Activated naive CD8-positive, alpha-beta T cell treated with anti-CD3 and anti-CD28 coated beads, Interleukin-2, amount 50 U/mL, for 24 hours (primary cell): ENCODE measurements at regions not wholly inside any gene's neighbourhood (a gene's known extent, or its start where the extent isn't known, plus 50 kb on each side); places are given as distances from the start of the nearest gene placed in this dataset.

ENCODE experiments used
- ATAC-seq: fragments of 150-1000 bp; cut with Tn5 transposase; one replicate; pipeline ENCODE4 v1.10.0; 2021
- DNase-seq: peaks from one replicate; pipeline ENCODE4 v3.0.0; 2021
- H3K27ac Mint-ChIP-seq: one replicate; pipeline ENCODE4 v1.8.0; 2021; ENCODE audit warnings: mild to moderate bottlenecking, mixed read lengths
- H3K27me3 Mint-ChIP-seq: one replicate; pipeline ENCODE4 v1.8.0; 2021; ENCODE audit warnings: mixed read lengths
- H3K36me3 Mint-ChIP-seq: one replicate; pipeline ENCODE4 v1.8.0; 2021; ENCODE audit warnings: low read depth, mixed read lengths
- H3K4me1 Mint-ChIP-seq: one replicate; pipeline ENCODE4 v1.8.0; 2021; ENCODE audit warnings: mixed read lengths
- H3K4me3 Mint-ChIP-seq: one replicate; pipeline ENCODE4 v1.8.0; 2021; ENCODE audit warnings: mild to moderate bottlenecking, moderate library complexity, mixed read lengths
- H3K9me3 Mint-ChIP-seq: one replicate; pipeline ENCODE4 v1.8.0; 2021; ENCODE audit warnings: mixed read lengths

DNA sequence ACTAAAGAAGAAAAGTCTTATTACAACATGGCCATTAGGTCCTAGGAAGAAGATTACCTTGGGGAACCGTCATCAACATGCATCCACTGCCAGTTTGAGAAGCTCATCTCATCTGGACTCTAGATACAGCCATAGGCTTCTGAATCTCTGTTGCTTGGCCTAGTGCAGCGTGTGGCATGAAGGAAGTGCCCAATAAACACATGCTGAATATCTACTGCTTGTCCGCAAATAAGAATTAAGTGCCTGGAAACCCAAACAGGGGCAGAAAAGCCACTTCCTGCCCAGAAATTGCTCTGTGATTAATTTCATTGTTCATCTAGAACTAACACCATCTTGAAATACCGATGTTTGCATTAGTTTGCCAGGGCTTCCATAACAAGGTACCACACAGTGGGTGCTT is 241.1 kb upstream of the KLF3 start:
- H3K4me3 Mint-ChIP-seq = no peak overlapping the region
- peaks cover 7% of the 10 kb centered on the region for H3K36me3 Mint-ChIP-seq
- no peaks in the 10 kb centered on the region for H3K4me1 Mint-ChIP-seq
- ATAC-seq (no peak), DNase-seq (no peak)
- H3K9me3 Mint-ChIP-seq = peaks cover 19% of the 10 kb centered on the region
- no peaks in the 10 kb centered on the region for H3K27me3 Mint-ChIP-seq
- no peak overlapping the region for H3K27ac Mint-ChIP-seq

DNA sequence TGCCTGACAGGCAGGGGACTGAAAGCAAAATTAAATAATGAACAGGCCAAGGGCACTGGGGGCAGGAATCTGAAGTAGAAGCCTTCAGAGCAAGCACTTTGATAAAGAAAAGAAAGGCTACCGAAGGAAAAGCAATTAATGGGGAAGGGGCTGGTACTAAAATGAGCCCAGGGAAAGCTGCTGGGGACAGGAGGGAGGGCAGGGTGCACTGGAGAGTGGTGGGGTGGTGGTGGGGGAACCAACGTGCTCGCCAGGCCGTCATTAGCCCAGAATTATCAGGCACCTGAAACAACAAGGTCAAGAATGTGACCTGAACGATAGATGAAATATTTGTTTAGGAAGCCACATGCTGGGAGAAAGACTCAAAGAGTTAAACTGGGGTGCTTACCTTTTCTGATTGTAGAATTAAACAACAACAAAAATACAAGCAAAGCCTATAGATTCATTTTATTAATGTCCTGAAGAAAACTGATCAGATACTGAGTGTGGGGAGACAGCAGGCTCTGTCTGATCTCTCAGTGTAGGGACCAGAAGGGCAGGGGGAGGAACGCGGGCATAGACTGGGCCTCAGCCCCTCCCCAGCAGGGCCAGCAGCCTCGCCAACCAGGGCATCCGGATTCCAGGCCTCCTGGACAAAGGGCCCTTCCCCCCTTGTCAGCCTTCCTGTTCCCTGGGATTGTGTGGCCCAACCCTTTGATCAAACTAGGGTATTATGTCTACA is 239.7 kb upstream of the KLF3 start:
- H3K9me3 Mint-ChIP-seq = peaks cover 19% of the 10 kb centered on the region
- DNase-seq (no peak), ATAC-seq (no peak)
- no peak overlapping the region for H3K27ac Mint-ChIP-seq
- H3K4me1 Mint-ChIP-seq = no peaks in the 10 kb centered on the region
- H3K27me3 Mint-ChIP-seq = no peaks in the 10 kb centered on the region
- H3K4me3 Mint-ChIP-seq = no peak overlapping the region
- peaks cover 7% of the 10 kb centered on the region for H3K36me3 Mint-ChIP-seq

GRCh38 chr4:38426532-38426931 is 237.5 kb upstream of the KLF3 start:
- DNase-seq = no peak
- H3K27me3 Mint-ChIP-seq = no peaks in the 10 kb centered on the region
- H3K27ac Mint-ChIP-seq = no peak overlapping the region
- no peaks in the 10 kb centered on the region for H3K4me1 Mint-ChIP-seq
- H3K4me3 Mint-ChIP-seq = no peak overlapping the region
- H3K9me3 Mint-ChIP-seq = peaks cover 8% of the 10 kb centered on the region
- no peak for ATAC-seq
- H3K36me3 Mint-ChIP-seq = no peaks in the 10 kb centered on the region

DNA sequence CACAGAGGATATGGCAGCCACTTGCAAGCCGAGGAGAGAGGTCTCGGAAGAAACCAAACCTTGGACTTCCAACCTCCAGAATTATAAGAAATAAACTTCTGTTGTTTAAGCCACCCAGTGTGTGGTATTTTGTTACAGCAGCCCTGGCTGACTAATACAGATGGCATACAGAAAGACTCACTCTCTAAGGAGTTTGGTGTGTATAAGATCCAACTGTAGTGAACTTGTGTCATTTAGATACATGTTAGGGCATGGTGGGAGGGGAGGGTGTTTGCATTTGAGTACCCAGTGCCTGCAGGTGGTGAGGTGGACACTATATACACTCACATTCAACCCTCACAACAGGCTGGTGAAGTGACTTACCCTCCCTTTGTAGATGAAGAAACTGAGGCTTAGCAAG is 233.2 kb upstream of the KLF3 start:
- Mint-ChIP-seq H3K9me3 (peaks cover 22% of the 10 kb centered on the region), H3K4me1 (no peaks in the 10 kb centered on the region), H3K27me3 (no peaks in the 10 kb centered on the region), H3K36me3 (no peaks in the 10 kb centered on the region), H3K27ac (no peak overlapping the region), H3K4me3 (no peak overlapping the region)
- no peak for ATAC-seq
- no peak for DNase-seq

- Mint-ChIP-seq H3K4me1 (no peaks in the 10 kb centered on the region), H3K9me3 (peaks cover 11% of the 10 kb centered on the region), H3K27me3 (no peaks in the 10 kb centered on the region), H3K36me3 (no peaks in the 10 kb centered on the region), H3K4me3 (no peak overlapping the region), H3K27ac (no peak overlapping the region)
- ATAC-seq = no peak
- no peak for DNase-seq
Measured at GRCh38 chr4:38442073-38442788, 221.8 kb upstream of the KLF3 start.

DNA sequence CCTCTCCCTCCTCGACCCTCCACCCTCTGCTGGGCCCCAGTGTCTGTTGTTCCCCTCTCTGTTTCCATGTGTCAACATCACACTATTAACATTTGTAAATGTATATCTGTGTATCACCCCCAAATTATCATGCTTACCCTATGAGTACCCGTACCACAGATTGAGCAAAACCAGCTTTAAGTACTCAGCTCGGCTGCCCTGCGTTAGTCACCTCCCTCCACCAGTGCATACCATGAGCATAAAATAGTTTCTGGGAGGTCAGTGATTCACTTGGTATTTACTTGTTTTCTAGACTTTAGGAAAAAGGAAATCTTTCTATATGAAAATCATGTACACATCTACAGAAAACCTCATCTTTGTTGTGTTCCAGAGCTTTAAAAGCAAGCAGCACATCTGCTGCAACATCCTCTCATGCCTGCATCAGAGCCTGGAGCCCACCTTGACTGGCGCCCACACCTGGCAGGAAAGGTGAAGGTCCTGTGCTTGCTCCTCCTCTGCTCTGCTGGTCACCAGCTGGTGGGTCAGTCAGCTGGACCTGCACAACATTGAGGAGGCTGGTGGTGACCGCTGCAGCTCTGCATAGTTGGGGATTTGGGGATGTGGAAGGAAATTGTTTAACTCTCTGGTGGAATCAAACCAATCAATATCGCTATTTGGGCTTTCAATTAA is 214.4 kb upstream of the KLF3 start:
- H3K4me3 Mint-ChIP-seq = no peak overlapping the region
- H3K27ac Mint-ChIP-seq = no peak overlapping the region
- DNase-seq (no peak), ATAC-seq (no peak)
- peaks cover 7% of the 10 kb centered on the region for H3K36me3 Mint-ChIP-seq
- peaks cover 3% of the 10 kb centered on the region for H3K27me3 Mint-ChIP-seq
- H3K9me3 Mint-ChIP-seq = peaks cover 7% of the 10 kb centered on the region
- H3K4me1 Mint-ChIP-seq = peaks cover 32% of the 10 kb centered on the region

GRCh38 chr4:38452009-38452408 is 212.0 kb upstream of the KLF3 start:
- ATAC-seq (peak; percentile 75), DNase-seq (no peak)
- no peak overlapping the region for H3K4me3 Mint-ChIP-seq
- H3K4me1 Mint-ChIP-seq = peaks cover 46% of the 10 kb centered on the region
- H3K27me3 Mint-ChIP-seq = peaks cover 3% of the 10 kb centered on the region
- H3K27ac Mint-ChIP-seq = no peak overlapping the region
- H3K9me3 Mint-ChIP-seq = peaks cover 4% of the 10 kb centered on the region
- H3K36me3 Mint-ChIP-seq = peaks cover 7% of the 10 kb centered on the region

- ATAC-seq (no peak), DNase-seq (no peak)
- Mint-ChIP-seq H3K4me3 (no peak overlapping the region), H3K4me1 (peaks cover 46% of the 10 kb centered on the region), H3K27ac (peak overlapping the region; percentile 28), H3K27me3 (peaks cover 3% of the 10 kb centered on the region), H3K36me3 (peaks cover 7% of the 10 kb centered on the region), H3K9me3 (peaks cover 4% of the 10 kb centered on the region)
Measured at GRCh38 chr4:38452542-38452941, 211.5 kb upstream of the KLF3 start.

- Mint-ChIP-seq H3K4me1 (peaks cover 46% of the 10 kb centered on the region), H3K9me3 (peaks cover 4% of the 10 kb centered on the region), H3K36me3 (peaks cover 7% of the 10 kb centered on the region), H3K27ac (peak overlapping the region; percentile 1), H3K4me3 (no peak overlapping the region), H3K27me3 (peaks cover 3% of the 10 kb centered on the region)
- ATAC-seq = peak; percentile 37
- no peak for DNase-seq
Measured at GRCh38 chr4:38453253-38453881, 210.6 kb upstream of the KLF3 start.

- DNase-seq (no peak), ATAC-seq (no peak)
- Mint-ChIP-seq H3K36me3 (peaks cover 7% of the 10 kb centered on the region), H3K4me3 (peak overlapping the region; percentile 22), H3K4me1 (peaks cover 45% of the 10 kb centered on the region), H3K27ac (peak overlapping the region; percentile 17), H3K27me3 (peaks cover 2% of the 10 kb centered on the region), H3K9me3 (peaks cover 3% of the 10 kb centered on the region)
Measured at GRCh38 chr4:38454284-38454683, 209.7 kb upstream of the KLF3 start.

DNA sequence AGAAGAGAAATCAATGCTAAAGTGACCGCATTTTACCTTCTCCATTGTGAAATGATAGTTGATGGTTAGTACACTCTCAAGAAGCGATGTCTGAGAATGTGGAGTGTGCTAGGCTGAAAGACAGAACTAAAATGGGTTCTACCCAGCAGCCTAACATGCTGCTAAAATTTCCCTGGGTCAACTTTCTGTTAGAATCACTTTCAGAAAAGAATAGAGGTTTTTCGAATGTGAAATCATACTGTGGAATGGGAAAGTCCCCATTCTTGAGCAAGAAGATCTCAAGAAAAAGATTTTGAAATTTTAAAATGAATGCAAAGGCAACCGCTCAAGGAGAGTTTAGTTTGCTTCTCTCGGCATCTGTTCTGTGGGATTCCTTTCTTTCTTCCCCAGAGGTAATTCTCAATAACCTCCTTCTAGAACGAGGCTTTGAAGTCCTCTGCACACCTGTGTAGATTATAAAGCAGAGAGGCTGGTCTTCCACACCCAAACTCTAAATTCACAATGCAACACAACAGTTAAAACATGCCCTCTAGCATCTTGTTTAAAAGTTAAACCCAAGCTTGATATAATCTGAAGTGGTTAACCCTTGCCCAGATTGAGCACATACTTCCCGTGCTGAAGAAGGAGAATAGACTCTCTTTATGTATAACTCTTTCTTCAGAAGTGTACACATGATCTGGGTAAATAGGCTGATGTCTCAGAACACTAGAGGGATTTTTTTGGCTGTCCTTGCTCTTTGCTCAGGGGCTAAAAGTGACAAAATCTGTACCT is 208.7 kb upstream of the KLF3 start:
- Mint-ChIP-seq H3K36me3 (peaks cover 2% of the 10 kb centered on the region), H3K4me3 (no peak overlapping the region), H3K27ac (peak overlapping the region; percentile 34), H3K9me3 (no peaks in the 10 kb centered on the region), H3K4me1 (peaks cover 42% of the 10 kb centered on the region), H3K27me3 (no peaks in the 10 kb centered on the region)
- no peak for DNase-seq
- ATAC-seq = peak; percentile 61

DNA sequence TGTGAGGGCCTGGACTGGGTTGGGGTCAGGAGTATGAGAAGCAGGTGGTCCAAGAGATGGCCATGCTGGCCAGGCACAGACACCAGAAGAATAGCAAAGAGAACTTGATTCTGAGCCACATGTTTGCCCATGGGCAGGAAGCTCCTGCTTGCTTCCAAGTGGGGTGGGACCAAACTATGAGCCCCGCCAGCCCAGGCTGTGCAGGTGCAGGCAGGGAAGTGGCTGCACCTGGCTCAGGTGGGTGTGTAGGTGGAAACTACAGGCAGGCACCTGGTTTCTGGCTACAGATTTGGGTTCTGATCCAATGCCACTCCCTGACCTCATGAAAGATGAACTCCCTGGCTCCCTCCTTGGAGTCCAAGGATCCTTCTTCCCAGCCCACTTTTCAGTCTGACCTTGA is 207.9 kb upstream of the KLF3 start:
- Mint-ChIP-seq H3K27ac (no peak overlapping the region), H3K27me3 (no peaks in the 10 kb centered on the region), H3K36me3 (no peaks in the 10 kb centered on the region), H3K4me3 (no peak overlapping the region), H3K9me3 (no peaks in the 10 kb centered on the region), H3K4me1 (peaks cover 42% of the 10 kb centered on the region)
- ATAC-seq = no peak
- no peak for DNase-seq

GRCh38 chr4:38461342-38461741 is 202.7 kb upstream of the KLF3 start:
- DNase-seq = no peak
- Mint-ChIP-seq H3K9me3 (peaks cover under 1% of the 10 kb centered on the region), H3K36me3 (no peaks in the 10 kb centered on the region), H3K27me3 (no peaks in the 10 kb centered on the region), H3K4me1 (peaks cover 9% of the 10 kb centered on the region), H3K4me3 (no peak overlapping the region), H3K27ac (no peak overlapping the region)
- ATAC-seq = no peak

DNA sequence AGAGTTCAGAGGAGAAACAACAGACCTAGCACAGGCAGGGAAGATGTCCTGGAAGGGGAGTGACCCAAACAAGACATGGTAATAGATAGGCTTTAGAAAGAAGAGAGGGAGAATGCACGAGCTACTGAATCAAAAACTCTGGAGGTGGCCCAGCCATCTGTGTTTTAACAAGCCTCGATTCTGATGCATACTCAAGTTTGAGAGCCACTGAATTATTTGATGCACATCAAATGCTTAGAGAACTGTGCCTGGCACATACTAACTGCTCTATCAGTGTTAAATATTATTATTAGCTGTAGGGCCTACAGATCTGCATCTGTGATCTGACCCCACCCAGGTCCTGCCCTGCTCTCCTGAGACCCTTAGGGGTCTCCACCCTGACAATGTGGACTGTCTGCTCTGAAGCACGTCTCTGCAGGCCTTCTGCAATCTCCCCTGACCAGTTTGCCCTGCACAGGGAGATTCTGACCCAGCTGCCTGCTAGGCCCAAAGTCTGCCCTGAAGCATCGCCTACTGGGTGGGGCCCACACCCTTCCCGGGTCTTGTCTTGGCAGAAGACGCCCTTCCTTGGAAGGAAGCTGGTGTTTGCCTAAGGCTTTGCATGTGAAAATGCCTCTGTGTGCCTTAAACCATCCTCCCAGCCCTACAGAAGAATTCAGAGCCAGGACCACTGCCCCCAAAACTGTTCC is 201.5 kb upstream of the KLF3 start:
- no peak for ATAC-seq
- Mint-ChIP-seq H3K4me1 (peaks cover 9% of the 10 kb centered on the region), H3K9me3 (peaks cover 12% of the 10 kb centered on the region), H3K27me3 (no peaks in the 10 kb centered on the region), H3K4me3 (no peak overlapping the region), H3K36me3 (peaks cover 5% of the 10 kb centered on the region), H3K27ac (no peak overlapping the region)
- DNase-seq = no peak
